ENCODE measurements at regions not wholly inside any gene's neighbourhood (a gene's known extent, or its start where the extent isn't known, plus 50 kb on each side); places are given as distances from the start of the nearest gene placed in this dataset.

GRCh38 chr1:101338714-101339430, 102.1 kb downstream of the S1PR1 start:
- intact Hi-C loops (cut with micrococcal nuclease): no loop called here
- DNase-seq: no peak
- no peaks in the 10 kb centered on the region for H3K27me3 Mint-ChIP-seq
- ChIA-PET CTCF (no interaction called here), POLR2A (no interaction called here)
- H3K36me3 Mint-ChIP-seq (ENCODE audit: low read depth): no peaks in the 10 kb centered on the region
- H3K27ac Mint-ChIP-seq: no peak overlapping the region
- H3K4me3 Mint-ChIP-seq: no peak overlapping the region
- TF ChIP-seq, protein P1, sequence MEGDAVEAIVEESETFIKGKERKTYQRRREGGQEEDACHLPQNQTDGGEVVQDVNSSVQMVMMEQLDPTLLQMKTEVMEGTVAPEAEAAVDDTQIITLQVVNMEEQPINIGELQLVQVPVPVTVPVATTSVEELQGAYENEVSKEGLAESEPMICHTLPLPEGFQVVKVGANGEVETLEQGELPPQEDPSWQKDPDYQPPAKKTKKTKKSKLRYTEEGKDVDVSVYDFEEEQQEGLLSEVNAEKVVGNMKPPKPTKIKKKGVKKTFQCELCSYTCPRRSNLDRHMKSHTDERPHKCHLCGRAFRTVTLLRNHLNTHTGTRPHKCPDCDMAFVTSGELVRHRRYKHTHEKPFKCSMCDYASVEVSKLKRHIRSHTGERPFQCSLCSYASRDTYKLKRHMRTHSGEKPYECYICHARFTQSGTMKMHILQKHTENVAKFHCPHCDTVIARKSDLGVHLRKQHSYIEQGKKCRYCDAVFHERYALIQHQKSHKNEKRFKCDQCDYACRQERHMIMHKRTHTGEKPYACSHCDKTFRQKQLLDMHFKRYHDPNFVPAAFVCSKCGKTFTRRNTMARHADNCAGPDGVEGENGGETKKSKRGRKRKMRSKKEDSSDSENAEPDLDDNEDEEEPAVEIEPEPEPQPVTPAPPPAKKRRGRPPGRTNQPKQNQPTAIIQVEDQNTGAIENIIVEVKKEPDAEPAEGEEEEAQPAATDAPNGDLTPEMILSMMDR (IDR thresholded peaks at IDR 0.05): no peak
- H3K4me1 Mint-ChIP-seq: no peaks in the 10 kb centered on the region
- no peak for ATAC-seq (ENCODE audit: low read depth)
- peaks cover 7% of the 10 kb centered on the region for H3K9me3 Mint-ChIP-seq

DNA sequence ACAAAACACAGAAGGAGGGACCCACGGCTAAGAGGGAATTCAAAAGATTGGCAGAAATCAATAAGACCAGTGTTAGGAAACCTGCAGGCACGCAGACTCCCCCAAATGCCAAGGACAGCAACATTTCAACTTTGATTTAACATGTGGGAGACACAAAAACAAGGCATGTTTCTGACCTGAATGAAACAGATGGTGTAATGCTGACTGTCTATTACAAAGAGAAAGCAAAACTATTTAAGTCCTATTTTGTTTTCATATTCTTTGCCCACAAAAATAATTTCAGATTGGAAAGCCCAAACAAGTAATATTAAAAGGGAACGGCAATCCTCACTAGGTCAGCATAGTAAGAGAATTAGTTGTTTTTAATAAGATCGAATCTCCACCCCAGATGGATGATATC, 107.9 kb downstream of the S1PR1 start:
- peaks cover 7% of the 10 kb centered on the region for H3K9me3 Mint-ChIP-seq
- peaks cover 8% of the 10 kb centered on the region for H3K4me1 Mint-ChIP-seq
- H3K27ac Mint-ChIP-seq: no peak overlapping the region
- intact Hi-C loops (cut with micrococcal nuclease): no loop called here
- no peaks in the 10 kb centered on the region for H3K36me3 Mint-ChIP-seq (ENCODE audit: low read depth)
- ChIA-PET POLR2A (no interaction called here), CTCF (interaction anchor here (1.1 kb wide), 1 partner anchor 13 kb away, joined by 4 read pairs; no protein-coding TSS in a partner anchor)
- no peak for ATAC-seq (ENCODE audit: low read depth)
- no peak for DNase-seq
- H3K27me3 Mint-ChIP-seq: no peaks in the 10 kb centered on the region
- TF ChIP-seq, protein P1 (IDR thresholded peaks at IDR 0.05): no peak
- H3K4me3 Mint-ChIP-seq: no peak overlapping the region

DNA sequence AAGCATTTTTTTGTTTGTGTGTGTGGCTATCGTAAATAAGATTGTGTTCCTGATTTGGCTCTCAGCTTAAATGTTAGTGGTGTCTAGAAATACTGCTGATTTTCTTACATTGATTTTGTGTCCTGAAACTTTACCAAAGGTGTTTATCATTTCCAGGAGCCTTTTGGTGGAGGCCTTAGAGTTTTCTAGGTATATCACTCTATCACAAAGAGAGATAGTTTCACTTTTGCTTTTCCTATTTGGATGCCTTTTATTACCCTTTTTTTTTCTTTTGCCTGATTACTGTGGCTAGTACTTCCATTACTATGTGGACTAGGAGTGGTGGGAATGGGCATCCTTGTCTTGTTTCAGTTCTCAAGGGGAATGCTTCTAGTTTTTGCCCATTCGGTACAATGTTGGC, 109.6 kb downstream of the S1PR1 start:
- intact Hi-C loops (cut with micrococcal nuclease): no loop called here
- Mint-ChIP-seq H3K4me3 (no peak overlapping the region), H3K27me3 (no peaks in the 10 kb centered on the region), H3K36me3 (ENCODE audit: low read depth) (no peaks in the 10 kb centered on the region), H3K4me1 (peaks cover 12% of the 10 kb centered on the region), H3K9me3 (peaks cover 7% of the 10 kb centered on the region), H3K27ac (peak overlapping the region; percentile 4)
- ChIA-PET CTCF (no interaction called here), POLR2A (interaction anchor here (0.6 kb wide), 1 partner anchor 117 kb away, joined by 3 read pairs; no protein-coding TSS in a partner anchor)
- ATAC-seq (ENCODE audit: low read depth) (no peak), DNase-seq (no peak)
- TF ChIP-seq, protein P1 (IDR thresholded peaks at IDR 0.05): no peak

DNA sequence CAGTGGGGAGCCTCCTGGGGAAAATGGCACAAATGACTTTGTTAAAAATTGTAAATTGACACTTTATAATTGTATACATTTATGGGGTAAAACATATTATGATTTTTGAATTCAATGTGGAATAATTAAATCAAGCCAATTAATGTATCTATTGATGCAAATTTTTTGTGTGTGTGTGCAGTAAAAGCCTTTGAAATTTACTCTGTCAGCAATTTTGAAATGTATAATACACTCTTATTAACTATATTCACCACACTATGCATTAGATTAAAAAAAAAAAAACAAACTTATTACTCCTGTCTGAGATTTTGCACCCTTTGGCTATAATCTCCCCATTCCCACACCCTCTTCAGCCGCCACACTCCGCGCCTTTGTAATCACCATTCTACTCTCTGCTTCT, 119.2 kb downstream of the S1PR1 start:
- DNase-seq (no peak), ATAC-seq (ENCODE audit: low read depth) (no peak)
- CTCF ChIA-PET: interaction anchor here (1.0 to 4.4 kb wide), 6 partner anchors 42 to 429 kb away, joined by 3 to 36 read pairs (median 5); no protein-coding TSS in a partner anchor
- Mint-ChIP-seq H3K36me3 (ENCODE audit: low read depth) (no peaks in the 10 kb centered on the region), H3K27me3 (no peaks in the 10 kb centered on the region), H3K4me1 (peaks cover 19% of the 10 kb centered on the region), H3K27ac (no peak overlapping the region), H3K9me3 (no peaks in the 10 kb centered on the region), H3K4me3 (no peak overlapping the region)
- POLR2A ChIA-PET: no interaction called here
- intact Hi-C loops (cut with micrococcal nuclease): loop anchor here (5.0 kb wide), 1 partner anchor 899 kb away; no protein-coding TSS in a partner anchor
- TF ChIP-seq, protein P1 (IDR thresholded peaks at IDR 0.05): no peak

GRCh38 chr1:101356604-101357443, 120.0 kb downstream of the S1PR1 start:
- no peaks in the 10 kb centered on the region for H3K9me3 Mint-ChIP-seq
- ChIA-PET POLR2A (interaction anchor here (0.6 to 2.1 kb wide), 8 partner anchors 11 to 434 kb away, joined by 3 to 8 read pairs (median 5); no protein-coding TSS in a partner anchor), CTCF (interaction anchor here (0.6 to 3.2 kb wide), 19 partner anchors 11 to 437 kb away, joined by 3 to 45 read pairs (median 6); no protein-coding TSS in a partner anchor)
- no peak overlapping the region for H3K27ac Mint-ChIP-seq
- TF ChIP-seq, protein P1 (IDR thresholded peaks at IDR 0.05): no peak
- DNase-seq (no peak), ATAC-seq (ENCODE audit: low read depth) (no peak)
- no peaks in the 10 kb centered on the region for H3K36me3 Mint-ChIP-seq (ENCODE audit: low read depth)
- no peak overlapping the region for H3K4me3 Mint-ChIP-seq
- intact Hi-C loops (cut with micrococcal nuclease): loop anchor here (1.0 to 5.0 kb wide), 10 partner anchors 48 to 900 kb away; no protein-coding TSS in a partner anchor
- H3K27me3 Mint-ChIP-seq: no peaks in the 10 kb centered on the region
- peaks cover 11% of the 10 kb centered on the region for H3K4me1 Mint-ChIP-seq

Data from activated B cell treated with CpG ODN at 0.5 μM for 24 hours (primary cell).